ENCODE measurements at regions not wholly inside any gene's neighbourhood (a gene's known extent, or its start where the extent isn't known, plus 50 kb on each side); places are given as distances from the start of the nearest gene placed in this dataset.
"Not testable (repeated sequence)": the region's sequence is repeated elsewhere in the genome, so short reads cannot be mapped to it uniquely, and the experiment has no call there.

GRCh38 chr7:86366946-86367345, 276.8 kb upstream of the GRM3 start:
- no peak for DNase-seq

- DNase-seq = not testable (repeated sequence)
These were observed 303.3 kb upstream of the GRM3 start for GRCh38 chr7:86340407-86340806.

DNA sequence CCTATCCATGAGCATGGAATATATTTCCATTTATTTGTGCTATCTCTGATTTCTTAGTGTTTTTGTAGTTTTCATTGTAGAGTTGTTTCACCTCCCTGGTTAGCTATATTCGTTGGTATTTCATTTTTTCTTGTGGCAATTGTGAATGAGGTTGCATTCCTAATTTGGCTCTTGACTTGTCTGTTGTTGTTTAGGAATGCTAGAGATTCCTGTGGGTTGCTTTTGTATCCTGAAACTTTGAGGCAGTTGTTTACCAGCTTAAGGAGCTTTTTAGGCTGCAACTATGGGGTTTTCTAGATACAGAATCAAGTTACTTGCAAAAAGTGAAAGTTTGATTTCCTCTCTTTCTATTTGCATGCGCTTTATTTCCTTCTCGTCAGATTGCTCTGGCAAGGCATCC, 304.7 kb upstream of the GRM3 start:
- DNase-seq = no peak

DNA sequence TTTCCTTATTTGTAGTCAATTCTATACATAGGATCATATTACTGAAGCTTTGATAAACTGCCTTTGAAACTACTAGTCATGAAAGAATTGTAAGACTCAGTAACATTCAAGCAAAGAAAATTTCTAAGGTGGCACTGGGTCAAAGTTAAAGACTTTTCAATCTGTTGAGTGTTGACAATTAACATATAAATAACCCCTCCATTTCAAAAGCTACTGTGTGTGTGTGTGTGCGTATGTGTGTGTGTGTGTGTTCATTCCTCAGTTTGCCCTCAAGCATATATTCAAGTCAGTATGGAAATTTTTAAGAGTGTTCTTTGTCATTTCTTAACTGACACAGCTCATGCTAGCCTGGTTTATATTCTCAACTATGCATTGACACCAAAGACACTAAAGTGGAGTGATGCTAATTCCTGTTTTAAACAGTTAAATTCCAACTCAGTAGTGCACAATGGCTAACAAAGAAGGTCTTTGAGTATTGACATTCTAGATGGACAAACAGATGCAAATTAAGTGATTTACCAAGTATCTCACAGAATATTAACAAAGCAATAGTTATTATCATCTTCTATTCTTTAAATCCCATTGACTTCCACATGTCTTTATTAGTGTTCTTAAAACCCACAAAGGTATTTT, 314.8 kb upstream of the GRM3 start:
- DNase-seq = no peak

DNA sequence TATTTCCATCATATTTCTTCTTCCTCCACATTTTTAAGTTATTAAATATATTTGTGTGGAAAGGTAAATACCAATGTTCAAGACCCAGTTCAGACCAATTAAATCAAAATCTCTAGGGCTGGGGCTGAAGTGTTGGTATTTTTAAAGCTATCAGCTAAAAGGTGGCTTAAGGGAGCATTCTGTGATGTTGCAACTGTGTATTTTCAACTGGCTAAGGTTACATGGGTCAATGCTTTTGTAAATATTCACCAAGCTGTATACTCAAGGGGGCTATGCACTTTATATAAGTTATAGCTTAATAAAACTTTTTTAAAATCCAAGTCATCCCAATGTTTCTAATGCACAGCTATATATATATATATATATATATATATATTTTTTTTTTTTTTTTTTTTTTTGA, 316.9 kb upstream of the GRM3 start:
- no peak for DNase-seq

DNA sequence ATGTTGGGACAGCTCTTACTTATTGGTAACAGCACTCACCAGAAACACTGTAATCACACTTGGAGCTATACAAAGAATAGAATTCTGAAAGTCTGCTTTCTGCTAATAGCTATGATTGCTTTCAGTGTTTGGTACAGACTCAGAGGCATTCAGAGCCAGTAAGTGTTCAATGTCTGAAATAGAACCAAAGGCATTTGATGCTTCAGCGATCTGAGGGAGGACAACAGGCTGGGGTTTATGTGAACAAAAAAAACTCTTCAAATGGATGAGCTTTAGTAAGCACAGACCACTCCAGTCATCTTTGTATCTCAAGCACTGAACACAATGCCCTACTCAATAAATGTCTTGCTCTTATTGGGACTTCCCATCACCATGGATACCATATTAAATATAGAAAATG, 322.8 kb upstream of the GRM3 start:
- DNase-seq = no peak

DNA sequence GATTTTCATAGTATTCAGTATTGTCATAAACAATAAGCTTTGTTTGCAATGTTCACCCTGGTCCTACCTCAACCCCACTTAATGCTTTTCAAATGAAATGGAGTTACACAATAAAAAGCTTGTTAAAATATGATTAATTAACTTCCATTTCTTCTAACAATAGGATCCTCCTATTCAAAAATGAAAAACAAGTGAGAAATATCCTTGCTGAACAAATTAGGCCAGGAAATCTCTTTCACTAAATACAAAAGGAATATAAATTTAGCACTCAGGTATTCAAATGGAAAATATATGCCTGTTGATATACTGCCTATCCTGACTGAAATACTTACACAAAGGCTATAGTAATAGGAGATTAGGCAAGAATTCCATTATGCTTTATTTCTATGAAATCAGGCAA, 323.4 kb upstream of the GRM3 start:
- DNase-seq = no peak

DNA sequence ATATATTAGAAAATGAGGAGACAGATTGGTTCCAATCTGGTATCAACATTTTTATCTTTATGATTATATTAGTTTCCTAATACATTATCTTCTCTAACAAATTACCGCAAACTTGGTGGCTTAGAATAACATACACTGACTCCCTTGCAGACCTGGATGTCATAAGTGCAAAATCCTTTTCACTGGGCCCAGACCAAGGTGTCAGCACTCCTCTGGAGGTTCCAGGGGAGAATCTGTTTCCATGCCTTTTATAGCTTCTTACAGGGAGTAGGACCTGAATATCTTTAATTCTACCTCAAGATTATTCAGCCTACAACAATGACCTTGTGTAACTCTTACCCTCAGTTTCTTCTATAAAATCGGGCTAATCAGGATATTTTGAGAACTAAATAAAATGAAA, 329.9 kb upstream of the GRM3 start:
- no peak for DNase-seq

GRCh38 chr7:86301301-86301700, 342.4 kb upstream of the GRM3 start:
- no peak for DNase-seq

DNA sequence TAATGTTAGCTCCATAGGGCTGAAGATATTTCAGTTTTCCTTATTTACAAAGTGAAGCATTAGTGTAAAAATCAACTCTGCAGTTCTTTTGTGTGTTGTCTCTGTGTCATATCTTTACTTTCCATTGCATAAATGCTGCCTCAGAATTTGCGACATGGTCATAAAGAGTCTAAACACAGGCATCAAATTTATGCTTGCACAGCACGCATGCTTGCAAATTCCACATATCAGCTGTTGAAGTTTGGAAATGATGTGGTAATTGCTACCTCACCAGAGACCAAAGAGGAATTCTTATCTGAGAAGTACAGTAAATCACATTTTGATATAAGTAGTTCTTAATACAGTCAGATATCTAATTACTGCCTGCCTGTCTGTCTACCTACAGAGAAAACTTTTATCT, 348.2 kb upstream of the GRM3 start:
- no peak for DNase-seq

DNA sequence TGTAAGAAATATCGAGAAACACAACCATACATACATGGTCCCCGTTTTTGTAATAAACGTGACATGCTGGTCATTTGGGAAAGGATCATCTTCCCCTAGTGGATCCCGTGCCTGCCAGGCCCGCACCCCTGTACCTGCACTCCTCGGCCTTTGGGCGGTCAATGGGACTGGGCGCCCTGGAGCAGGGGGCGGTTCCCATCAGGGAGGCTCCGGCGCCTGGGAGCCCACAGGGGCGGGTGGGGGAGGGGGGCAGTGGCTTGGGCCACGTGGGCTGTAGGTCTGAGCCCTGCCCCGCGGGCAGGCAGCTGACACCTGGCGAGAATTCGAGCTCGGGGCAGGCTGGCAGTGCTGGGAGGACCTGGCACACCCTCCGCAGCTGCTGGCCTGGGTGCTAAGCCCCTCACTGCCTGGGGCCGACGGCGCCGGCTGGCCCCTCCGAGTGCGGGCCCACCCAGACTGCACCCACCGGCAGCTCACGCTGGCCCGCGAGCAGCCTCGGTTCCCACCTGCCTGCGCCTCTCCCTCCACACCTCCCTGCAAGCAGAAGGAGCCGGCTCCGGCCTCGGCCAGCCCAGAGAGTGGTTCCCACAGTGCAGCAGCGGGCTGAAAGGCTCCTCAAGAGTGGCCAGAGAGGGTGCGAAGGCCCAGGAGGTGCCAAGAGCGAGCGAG, 361.6 kb upstream of the GRM3 start:
- DNase-seq = no peak

GRCh38 chr7:86280150-86280549, 363.6 kb upstream of the GRM3 start:
- no peak for DNase-seq

DNA sequence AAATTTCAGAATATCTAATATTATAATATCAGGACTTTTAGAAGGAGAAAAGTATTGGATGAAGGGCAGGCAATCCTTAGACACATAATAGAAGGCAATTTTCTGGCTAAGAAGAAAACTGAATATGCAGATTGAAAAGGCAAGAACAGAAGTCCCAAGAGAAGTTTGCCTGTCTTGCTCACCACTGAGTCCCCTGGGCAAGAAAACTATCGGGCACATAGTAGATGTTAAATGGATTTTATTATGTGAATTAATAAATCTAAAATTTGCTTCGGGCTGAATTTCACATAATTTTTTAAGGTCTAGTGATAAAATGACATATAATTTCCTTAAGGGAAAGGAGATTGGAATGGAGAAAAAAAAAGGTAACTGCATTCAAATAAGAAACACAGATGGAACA, 380.9 kb upstream of the GRM3 start:
- DNase-seq = no peak

DNA sequence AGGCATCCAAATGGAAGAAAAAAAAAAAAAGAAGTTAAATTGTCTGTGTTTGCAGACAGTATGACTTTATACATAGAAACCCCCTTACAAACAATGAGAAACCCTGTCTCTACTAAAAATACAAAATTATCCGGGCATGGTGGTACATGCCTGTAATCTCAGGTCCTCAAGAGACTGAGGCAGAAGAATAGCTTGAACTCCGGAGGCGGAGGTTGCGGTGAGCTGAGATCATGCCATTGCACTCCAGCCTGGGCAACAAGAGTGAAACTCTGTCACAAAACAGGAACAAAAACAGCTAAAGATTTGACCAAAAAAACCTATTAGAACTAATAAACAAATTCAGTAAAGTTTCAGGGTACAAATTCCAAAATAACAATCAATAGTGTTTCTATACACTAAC, 385.8 kb upstream of the GRM3 start:
- DNase-seq = no peak

DNA sequence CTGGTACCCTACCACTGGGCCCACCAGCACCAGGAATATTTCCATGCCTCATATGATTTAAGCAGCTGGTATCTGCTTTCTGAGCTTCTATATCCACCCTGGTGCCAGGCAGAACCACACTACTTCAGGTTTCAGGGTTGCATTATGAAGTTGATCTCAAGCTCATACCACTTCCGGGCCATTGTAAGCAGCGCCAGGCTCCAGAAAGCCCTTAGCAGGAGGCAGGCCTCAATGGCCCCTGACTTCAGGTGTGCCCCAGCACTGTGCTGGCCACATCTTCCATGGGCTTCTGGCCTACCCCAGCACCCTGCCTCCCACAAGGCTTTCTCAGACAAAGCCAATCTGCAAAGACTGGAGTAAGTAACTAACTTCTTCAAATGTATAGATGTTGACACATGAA, 391.3 kb upstream of the GRM3 start:
- DNase-seq = no peak

DNA sequence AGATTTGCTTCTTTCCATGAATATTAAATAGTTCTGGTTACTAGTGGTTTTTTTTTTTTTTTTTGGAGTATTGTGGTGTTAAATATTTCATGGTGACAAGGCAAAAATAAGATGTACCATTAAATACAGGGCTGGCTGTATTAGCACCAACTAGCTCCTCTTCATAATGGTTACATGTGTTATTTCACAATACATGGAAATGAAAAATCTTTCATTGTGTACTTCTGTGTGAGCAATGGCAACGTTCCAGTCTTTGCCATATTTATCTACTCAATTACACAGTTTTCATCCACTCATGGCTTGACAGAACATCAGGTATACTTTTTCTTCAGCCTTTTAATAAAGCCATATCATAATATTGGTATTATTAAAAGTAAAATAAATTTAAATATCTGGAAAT, 394.7 kb upstream of the GRM3 start:
- DNase-seq = no peak

GRCh38 chr7:86243171-86243570, 400.5 kb upstream of the GRM3 start:
- no peak for DNase-seq

DNA sequence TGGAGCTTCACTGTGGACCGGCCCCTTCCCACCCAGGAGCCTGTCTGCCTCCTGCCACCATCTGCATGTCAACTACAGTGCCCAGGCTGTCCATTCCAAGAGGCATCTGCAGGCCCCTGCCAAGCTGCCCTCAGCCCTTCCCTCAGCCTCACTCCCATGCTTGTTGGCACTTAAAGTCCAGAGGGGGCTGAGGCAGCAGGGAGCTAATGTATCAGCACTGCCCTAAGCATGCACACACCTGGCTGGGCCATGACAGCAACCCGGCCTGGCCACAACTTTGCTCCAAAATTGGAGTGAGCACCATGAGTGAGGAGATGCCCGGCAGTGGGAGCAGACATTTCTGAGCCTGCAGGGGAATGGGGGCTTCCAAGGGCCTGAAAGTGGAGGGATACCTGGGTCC, 417.5 kb upstream of the GRM3 start:
- DNase-seq = no peak

DNA sequence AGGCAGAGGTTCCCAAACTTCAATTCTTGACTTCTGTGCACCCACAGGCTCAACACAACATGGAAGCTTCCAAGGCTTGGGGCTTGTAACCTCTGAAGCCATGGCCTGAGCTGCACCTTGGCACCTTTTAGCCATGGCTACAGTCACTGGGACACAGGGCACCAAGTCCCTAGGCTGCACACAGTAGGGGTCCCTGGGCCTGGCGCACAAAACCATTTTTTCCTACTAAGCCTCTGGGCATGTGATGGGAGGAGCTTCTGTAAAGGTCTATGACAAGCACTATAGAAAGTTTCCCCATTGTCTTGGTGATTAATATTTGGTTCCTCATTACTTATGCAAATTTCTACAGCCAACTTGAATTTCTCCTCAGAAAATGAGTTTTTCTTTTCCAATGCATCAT, 420.9 kb upstream of the GRM3 start:
- no peak for DNase-seq

GRCh38 chr7:86214734-86215133, 429.0 kb upstream of the GRM3 start:
- DNase-seq = no peak

DNA sequence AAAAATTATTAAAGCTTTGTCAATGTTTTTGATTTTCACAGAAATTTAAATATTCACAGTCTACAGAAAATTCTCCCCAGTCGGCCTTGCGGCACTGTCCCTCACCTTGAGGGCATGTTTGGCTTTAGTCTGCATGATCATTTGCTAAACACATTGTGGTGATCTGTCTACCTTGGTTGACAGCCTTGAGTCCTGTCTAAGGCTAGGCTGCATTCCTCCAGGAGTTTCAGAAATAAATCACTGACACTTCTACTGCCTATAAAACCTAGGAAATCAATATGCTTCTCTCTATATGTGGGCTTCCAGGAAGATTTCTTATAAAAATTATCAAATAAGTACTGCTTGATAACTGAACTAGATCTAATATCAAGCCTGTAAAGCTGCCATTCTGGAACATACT, 430.7 kb upstream of the GRM3 start:
- no peak for DNase-seq

DNA sequence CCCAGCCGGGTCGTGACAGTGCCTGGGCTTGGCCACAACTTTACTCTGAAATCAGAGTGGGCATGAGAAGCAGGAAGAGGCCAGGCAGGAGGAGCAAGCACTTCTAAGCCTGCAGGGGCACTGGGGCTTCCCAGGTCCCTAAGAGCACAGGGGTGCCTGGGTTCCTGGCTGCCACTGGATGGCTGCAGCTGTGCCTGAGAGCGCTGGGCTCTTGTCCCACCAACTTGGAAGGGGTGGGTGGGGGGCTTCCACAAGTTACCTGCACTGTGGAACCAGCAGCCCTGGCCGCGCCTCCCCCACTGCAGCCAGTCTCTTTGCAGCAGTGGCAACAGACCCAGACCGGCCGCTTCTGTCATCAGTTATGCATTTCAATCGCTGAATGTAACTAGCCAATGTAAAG, 434.7 kb upstream of the GRM3 start:
- DNase-seq = no peak

GRCh38 chr7:86207740-86208139, 436.0 kb upstream of the GRM3 start:
- DNase-seq = no peak

GRCh38 chr7:86202833-86203232, 440.9 kb upstream of the GRM3 start:
- no peak for DNase-seq

DNA sequence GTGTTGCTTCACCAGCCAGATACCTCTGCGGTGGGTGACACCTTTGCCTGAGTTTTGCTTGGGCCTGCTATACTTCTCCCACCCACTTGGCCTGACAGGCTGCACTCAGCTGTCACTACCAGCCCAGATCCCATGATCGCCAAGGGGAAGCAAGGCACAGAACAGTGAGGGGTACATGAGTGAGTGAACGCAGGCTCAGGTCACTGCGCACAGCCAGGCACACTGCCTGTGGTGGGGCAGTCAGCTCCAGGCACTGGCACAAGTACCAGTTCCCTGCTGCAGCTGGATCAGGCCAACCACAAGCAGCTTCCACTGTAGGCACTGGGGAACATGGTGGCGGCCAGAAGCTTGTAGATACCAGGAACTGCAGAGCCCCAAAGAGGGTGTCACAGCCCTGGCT, 441.9 kb upstream of the GRM3 start:
- DNase-seq = no peak
